ENCODE measurements at regions not wholly inside any gene's neighbourhood (a gene's known extent, or its start where the extent isn't known, plus 50 kb on each side); places are given as distances from the start of the nearest gene placed in this dataset.
"Not testable (repeated sequence)": the region's sequence is repeated elsewhere in the genome, so short reads cannot be mapped to it uniquely, and the experiment has no call there.

DNA sequence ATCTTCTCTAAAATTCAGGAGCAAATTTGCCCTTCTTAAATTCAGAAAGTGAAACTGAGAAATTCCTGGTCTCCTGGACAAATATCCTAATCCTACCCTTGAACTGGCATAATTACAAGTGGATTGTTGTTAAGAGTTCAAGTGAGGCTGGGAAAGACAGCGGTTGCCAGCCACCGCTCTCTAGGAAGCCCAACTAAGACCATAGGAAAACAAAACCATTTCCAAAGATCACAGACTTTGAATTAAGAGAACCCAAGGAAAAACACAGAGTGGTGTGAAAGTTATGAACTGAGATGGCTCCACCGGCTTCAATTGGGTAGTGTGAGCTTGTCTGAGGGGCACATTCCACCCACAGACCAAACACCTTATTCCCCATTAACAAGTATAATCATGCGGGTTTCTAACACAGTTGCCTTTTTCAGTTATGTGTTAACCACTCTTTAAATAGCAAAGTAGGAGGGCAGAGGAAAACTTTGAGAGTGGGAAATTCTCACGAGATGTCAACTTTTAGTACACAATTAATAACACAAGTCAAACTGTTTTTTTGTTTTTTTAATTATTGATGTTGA lies 1628.8 kb upstream of the SEL1L start:
- DNase-seq = no peak

DNA sequence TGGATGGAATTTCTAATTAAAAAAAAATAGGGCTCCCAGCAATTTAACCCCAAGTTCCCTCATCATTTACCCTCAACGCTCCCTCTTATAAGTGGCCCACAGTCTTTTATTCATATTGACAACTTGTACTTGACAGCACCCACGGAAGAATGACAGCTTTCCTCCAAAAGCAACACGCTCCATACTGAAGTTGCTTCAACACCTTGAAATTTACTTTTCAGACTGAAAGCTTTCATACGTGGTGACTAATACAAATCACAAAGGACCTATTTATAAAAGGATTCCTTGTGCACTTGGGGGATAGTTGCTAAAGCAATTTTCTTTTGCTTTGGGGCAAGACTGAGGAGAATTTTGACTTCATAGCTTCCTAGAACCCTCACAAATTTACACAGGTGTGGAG lies 1629.4 kb upstream of the SEL1L start:
- no peak for DNase-seq

DNA sequence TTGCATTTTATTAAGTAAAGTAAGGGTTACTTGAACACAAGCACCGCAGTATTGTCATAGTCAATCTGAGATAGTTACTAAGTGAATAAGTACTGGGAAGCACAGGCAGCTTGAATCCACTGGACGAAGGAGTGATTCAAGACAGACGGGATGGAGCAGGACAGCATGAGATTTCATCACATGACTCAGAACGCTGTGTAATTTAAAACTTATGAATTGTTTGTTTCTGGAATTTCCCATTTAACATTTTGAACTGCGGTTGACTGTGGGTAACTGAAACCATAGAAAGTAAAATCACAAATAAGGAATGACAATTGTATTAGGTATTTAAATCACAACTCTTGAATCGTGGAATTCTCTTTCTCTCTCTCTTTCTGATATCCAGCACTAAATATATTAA lies 1630.4 kb upstream of the SEL1L start:
- DNase-seq = no peak

DNA sequence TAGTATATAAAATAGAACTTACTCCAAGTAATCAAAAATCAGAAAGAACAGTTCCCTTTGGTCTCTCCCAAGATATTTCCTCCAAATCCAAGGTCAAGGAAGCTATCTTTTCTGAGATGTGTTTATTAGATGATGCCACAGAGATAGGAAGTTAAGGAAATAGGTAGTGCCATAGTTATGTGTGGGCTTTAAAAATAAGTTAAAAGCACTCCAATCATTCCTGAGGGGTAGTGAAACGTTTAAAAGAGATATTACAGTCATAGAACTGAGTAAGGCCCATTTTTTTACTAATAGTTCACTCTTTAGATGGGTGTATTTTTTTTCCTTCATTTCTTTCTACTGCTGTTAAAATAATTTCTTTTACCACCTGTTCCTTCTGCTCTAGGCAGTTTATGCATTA lies 1630.9 kb upstream of the SEL1L start:
- no peak for DNase-seq

DNA sequence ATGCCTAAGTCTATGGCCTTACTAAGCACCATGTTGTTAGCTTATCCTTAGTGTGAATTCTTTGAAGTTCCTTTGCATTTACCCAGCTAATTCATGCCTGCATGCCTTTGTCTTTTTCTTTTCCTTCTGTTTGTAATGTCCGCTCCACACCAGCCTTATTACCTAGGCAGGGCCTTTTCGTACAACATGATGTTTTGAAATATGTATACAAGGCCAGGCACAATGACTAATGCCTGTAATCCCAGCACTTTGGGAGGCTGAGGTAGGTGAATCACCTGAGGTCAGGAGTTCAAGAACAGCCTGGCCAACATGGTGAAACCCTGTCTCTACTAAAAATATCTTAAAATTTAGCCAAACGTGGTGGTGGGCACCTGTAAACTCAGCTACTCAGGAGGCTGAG lies 1636.5 kb upstream of the SEL1L start:
- no peak for DNase-seq

DNA sequence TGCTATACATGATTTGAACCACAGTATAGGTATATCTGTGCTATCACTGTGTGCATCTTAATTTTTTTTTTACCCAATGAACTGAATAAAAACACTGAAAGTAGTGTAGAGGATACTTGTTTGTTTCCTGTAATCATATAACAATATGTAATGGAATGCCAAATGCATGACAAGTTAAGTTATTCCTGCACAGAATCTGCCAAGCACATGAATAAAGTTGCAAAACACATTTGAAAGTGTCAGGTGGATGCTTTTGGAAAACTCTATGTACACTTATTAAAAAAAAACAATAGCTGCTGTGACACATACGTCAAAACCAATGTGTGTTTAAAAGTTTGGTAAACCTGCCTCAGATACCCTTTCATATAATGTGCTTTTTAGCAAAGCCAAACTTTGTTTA lies 1638.1 kb upstream of the SEL1L start:
- DNase-seq = no peak

DNA sequence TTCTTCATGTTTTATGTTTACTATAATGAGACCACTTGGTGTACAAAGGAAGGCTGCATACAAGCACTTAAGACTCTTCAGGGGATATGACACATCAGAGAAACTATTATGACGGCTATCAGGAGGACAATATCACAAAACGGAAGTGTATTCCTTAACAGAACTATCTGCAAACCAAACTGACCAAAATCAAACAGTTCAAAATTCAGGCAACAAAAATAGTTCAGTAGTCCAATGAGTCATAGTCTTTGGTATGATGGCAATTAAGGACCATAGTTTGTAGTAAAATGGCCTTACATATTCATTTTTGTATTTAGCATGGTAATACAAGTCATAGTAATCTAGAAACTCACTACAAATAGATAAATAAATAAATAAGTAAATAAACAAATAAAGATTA lies 1638.7 kb upstream of the SEL1L start:
- no peak for DNase-seq

DNA sequence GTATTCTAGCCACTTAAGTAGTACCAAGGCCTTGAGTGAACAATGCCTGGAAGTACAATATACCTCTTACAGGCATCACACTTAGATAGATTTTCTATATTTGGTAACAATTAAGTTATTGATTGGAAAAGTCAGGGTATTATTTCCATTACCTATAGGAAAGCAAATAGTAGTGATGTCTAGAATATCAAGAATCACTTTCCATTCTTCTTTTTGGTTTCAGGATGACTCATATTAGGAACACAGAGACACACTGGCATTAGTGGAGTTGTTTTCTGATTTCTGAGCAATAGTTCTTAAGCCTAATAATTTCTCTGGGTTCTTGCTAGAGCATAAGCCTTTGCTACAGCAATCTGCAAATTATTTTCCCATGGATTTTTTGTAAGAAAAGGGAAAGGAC lies 1640.0 kb upstream of the SEL1L start:
- DNase-seq = no peak

DNA sequence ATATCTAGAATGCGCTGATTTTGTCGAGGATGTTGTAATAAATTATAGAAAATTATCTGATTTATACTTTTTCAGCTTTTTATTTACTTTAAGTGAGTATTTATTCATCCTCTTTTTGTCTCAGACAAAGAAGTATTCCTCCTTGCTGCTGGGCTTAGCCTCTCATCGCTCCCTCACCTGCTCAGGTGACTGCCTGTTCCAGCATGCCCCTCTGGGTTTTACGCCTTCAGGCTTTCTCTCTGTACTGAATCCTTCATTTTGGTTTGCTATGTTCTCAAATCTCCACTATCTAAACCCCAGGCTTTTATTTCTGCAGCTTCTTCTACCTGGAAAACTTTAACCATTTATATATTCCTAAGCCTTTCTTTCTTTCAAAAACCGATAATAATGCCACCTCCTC lies 1650.9 kb upstream of the SEL1L start:
- no peak for DNase-seq

DNA sequence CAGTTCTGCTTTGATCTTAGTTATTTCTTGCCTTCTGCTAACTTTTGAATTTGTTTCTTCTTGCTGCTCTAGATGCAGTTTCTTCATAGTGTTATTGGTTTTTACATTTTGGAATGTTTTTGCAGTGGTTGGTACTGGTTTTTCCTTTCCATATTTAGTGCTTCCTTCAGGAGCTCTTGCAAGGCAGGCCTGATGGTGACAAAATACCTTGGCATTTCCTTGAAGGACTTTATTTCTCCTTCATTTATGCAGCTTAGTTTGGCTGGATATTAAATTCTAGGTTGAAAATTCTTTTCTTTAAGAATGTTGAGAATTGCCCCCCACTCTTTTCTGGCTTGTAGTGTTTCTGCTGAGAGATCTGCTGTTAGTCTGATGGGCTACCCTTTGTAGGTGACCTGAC lies 1654.7 kb upstream of the SEL1L start:
- not testable (repeated sequence) for DNase-seq

DNA sequence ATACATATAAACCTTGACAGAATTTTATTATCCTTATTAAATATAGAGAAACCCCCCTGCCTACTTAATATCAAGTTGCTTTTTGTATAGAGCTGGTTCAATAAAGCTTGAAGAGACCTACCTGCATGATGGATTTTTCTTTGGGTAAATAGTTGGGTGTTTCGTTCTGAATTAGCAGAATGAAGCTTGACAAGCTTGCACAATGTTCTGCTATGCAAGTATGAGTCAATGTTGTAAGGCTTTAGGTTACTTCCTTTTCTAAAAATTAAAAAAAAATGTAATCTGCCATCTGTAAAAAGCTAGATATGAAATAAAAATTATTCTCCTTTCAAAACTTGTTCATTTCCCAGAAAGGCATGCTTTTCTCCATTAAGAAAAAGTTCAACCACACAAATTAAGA lies 1662.6 kb upstream of the SEL1L start:
- no peak for DNase-seq

DNA sequence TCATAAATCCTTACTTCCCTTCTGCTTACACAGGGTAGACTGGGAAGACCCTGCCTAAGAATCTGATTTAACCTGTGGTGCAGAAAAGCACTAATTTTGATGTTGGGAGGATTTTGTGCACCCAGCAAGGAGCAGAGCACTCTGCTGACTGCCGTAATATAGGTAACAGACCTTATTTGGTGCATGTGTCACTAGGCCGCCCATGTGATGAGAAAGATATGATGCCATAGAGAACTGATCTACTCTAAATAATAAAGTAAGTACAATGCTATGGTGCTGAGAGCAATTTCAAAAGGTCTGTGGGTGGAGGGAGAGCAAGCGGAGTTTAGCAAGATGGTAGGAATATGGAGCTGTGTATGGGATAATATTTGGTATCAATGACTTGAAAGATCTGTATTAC lies 1663.6 kb upstream of the SEL1L start:
- no peak for DNase-seq

DNA sequence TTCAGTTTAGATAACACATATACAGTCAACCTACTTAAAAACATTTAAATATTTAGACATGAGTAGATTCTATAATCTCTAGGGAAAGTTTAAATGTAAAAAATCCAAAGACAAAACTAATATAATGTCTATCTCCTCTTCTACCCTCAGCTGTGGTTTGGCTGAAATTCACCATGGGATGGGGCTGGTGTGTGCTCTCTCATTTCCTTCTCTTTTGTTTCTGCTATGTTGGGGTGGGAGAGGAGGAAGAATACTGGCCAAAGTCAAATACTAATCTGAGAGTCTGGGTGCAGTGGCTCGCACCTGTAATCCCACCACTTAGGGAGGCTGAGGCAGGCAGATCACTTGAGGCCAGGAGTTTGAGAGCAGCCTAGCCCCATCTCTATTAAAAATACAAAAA lies 1673.9 kb upstream of the SEL1L start:
- no peak for DNase-seq

DNA sequence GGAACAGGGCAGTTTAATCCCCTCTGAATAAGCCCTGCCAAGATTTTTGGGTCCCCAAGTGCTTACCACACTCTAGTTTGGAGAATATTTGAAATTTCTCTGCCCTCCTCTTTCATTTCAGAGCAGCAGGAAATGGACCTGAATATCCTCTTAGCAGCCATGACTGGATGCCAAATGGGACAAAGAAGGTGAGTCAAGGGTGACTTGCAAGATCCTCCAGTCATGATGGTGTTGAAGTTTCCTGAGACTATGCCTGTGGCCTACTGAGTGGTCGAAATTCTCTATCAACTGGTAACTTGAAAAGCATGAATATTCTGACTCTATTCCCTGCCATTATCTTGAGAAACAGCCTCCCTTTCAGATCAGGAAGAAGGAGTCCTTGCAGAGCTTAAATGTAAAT lies 1674.7 kb upstream of the SEL1L start:
- no peak for DNase-seq

DNA sequence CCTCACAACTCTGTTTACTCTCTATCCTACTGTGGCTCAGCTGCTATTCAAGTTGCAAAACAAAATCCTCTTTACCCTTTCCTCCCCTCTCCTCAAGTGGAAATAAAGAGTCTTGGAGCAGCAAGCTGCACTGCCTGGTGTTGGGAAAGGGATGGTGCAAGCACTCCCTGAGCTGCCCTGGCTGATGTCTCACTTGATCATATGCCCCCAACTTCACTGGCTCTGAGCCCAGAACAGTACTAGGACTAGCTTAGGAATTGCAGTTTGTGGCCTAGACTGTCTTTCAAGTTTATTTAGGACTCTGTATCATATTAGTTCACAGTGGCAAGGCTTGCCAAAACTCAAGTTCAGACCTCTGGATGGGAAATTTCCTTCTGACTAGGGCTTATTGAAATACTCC lies 1683.8 kb upstream of the SEL1L start:
- no peak for DNase-seq

DNA sequence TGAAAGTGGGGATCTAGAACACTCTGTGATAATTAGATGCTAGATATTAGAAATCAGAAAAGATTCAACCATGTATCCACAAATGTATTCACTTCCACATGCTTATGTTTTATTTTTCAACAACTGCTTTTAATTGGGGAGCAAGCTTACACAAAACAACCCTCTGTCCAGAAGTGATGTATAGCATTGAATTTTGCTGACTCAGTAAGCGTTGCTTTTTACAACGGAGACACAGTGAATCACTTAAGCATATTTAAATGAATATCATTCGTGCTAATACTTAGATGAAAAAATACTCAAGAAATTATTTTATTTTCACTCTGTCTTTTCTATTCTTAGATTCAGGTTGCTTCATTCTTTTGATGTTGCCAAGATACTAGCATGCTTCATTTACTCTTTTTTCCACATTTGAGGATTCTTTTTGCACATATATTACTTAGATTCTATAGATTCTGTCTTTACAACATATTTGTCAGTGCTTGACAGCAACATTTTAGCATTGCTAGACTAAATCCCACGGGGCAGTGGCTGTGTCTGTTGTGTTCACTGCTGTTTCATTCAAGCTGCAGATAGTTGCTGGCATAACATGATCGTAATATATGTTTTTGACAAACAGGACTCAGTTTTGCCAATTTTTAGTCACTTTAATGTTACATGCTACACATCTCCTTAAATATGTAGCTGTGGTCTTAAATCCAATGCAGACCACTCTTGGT lies 1714.4 kb upstream of the SEL1L start:
- DNase-seq = no peak

DNA sequence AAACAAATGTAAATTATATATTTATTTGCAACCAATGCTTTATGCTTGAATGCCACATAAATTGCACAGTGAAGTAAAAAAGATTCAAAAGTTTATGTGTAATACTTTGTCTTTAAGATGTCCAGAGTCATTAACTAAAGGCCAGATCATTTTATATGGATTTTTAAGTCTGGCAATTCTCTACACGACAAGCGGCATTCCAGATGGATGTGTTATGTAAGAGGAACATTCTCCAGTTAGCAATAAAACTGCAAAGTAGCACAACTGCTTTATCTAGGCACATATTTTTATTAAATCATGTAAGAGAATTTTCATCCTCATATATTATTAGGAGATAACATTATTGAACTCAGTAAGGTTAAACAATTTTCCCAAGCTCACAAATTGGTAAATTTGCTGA lies 1717.7 kb upstream of the SEL1L start:
- DNase-seq = no peak

DNA sequence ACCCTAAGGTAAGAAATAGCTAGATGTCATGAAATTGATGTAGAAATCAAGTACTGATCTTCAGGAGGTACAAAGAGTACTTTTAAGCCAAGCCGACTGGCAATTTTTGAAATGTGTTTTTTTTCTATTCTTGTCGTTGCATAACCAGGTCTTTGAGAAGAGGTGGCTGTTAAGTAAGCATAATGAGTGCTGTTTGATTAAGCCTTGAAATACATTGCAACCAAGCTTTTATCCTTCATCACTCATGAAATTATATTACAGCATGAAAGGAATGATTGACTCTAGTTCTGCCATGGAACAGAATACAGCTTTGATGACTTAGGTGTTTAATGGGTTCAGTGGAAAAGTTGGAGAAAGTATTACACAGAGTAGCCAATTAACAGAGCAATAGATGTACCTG lies 1720.2 kb upstream of the SEL1L start:
- no peak for DNase-seq

DNA sequence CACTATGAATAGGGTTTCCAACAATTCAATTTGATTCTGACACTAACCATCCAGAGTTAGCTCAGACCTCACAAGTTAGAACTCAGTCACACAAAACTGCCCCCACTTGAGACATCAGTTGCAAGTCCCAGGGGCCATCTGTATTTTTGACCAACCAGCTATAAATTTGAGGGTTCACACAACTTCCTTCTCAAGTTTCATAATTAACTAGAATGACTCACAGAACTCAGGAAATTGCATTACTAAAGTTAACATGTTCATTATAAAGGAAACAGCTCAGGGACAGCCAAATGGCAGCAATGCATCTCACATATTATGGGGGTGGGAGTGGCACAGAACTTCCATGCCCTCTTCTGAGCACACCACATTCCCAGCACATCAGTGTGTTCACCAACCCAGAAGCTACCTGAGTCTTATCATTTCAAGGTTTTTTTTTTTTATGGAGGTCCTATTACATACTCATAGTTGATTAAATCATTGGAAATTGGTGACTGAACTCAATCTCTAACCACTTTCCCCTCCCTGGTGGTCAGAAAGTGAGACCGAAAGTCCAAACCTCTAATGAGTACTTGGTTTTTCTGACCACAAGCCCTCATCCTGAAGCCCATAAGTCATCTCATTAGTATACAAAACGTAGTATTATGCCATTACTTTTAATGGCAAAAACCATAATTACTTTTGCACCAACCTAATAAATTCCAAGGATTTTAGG lies 1721.5 kb upstream of the SEL1L start:
- no peak for DNase-seq

DNA sequence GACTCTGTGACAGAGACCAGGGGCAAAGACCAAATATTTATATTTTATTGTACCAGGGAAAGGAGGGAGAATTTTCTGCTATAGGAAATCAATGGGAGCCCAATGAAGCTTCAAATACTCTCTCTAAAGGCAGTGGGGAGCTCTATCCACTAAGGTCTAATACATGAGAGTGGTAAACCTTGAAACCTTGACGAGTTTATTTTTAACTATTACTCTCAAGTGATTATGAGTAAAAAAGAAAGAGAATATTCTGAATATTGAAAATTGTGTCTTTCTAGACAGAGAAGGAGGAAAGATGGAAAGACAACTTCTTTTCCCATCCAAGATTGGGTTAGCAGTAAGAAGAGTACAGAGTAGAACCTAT lies 1722.1 kb upstream of the SEL1L start:
- DNase-seq = no peak

DNA sequence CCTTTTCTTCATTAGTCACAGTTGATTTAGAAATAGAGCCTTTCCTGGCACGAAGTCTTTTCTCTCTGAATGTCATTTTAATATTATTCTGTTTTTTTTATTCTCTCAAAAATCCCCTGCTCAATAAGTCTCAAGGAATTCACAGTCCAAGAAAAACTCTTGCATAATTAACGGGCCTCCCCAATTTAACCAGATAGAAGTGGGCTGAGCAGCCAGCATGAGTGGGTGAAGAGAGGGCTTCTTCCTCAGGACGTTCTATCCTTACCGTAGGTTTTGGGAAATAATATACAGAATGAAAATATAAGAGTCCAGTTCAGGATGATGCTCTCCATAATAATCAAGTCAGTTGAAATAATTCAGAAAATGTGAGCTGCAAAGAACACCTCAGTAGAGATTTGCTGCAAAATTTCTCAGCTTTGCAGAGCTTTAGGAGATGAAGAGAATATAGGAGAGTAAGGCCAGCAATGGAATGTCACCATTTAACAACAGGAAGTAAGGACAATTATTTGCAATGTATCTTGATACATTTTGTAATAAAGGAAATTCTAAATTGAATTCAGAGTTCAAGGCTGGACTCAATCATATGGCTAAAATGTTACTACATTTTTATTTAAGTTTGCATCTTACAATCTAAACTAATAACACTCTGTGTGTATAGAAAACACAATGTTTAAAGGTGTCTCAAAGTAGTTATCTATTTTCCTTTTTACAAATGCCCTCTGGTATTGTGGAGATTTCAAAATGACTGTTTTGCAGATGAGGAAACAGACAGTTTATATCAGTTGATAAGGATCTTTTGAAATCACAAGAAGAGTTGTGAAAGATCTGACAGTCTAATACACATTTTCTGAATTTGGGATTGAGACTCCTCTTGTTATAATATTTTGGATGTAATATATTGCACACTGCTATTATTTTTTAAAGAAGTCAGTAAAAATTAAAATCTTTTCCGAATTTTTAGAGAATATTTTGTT lies 1724.1 kb upstream of the SEL1L start:
- DNase-seq = no peak

DNA sequence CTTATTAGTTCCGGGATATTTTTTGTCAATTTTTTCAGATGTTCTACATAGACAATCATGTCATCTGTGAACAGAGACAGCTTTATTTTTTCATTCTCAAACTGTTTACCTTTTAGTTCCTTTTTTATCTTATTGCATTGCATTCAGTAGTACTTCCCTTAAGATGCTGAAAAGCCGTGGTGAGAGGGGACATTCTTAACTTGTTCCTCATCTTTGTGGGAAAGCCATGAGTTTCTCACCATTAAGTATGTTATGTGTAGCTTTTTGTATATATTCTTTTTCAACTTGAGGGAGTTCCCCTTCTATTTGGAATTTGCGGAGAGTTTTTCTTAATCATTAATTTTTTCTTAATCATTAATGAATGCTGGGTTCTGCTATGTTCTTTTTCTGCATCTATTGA lies 1727.1 kb upstream of the SEL1L start:
- DNase-seq = no peak

DNA sequence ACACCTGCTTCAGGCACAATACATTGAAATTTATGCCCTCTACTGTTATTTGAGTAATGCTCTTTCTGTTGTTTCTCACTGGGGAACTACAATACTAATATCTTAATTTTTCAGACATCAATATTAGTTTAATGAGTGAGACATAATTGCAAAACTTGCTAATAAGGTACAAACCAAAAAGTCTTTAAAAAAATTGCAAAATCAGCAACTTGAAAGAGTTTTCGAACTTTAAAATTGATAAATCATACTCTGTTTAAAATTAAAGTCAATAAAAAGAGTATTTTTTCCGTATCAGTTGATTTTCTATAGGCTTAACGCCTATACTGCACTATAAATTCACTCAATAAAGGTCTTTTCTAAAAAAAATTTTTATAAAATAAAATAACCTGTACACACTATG lies 1735.9 kb upstream of the SEL1L start:
- DNase-seq = no peak

DNA sequence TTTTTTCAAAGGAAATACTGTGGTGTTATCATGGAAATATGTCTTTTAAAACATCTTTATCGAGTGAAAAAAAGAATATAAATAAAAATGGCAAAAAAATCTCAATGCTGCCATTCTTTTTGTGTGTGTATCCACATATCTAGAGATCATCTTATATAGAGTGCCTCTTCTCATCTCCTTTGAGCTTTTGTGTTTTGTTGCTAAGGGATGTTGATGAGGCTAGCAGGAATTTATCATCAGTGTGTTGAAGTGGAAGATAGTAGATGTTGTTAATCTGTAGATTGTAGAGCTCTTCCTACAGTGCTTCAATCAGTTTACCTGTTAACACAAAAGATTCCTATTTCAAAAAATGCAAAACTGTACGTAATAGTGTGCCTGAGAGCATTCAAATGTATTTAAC lies 1738.0 kb upstream of the SEL1L start:
- no peak for DNase-seq

Data from activated CD4-positive, alpha-beta T cell treated with anti-CD3 and anti-CD28 coated beads, Interleukin-2, amount 50 U/mL, for 4 hours (primary cell).